IMR-90 (cell line): ENCODE measurements at regions not wholly inside any gene's neighbourhood (a gene's known extent, or its start where the extent isn't known, plus 50 kb on each side); places are given as distances from the start of the nearest gene placed in this dataset.

ENCODE experiments used
- ATAC-seq: fragments of 200-7000 bp; cut with Tn5 transposase; 2 replicates; pipeline ENCODE4 v1.9.1; 2020; ENCODE audit warnings: low read depth, mild to moderate bottlenecking, moderate library complexity
- BruUV-seq: library from RNA; stranded (reverse); fragments of 400-500 nt; replicated peaks from 2 replicates; lab custom pipeline; 2021; lab: Mats Ljungman, UMichigan
- CTCF ChIA-PET: fragments of 300-600 bp; formaldehyde crosslinking; extraction: SDS; loops from one replicate; lab custom pipeline; 2021; ENCODE audit warnings: antibody characterized with exemption; lab: Yijun Ruan, JAX
- POLR2A ChIA-PET: fragments of 300-600 bp; sonication (Branson Sonifier 250); formaldehyde crosslinking; loops from one replicate; lab custom pipeline; 2022; ENCODE audit warnings: antibody characterized with exemption; ENCODE audit not compliant: unreplicated experiment; lab: Charles Lee
- DNase-seq: peaks from one replicate; pipeline ENCODE4 v3.0.0; 2013
- H2AFZ ChIP-seq: replicated peaks from 2 replicates; pipeline ENCODE3; 2013; ENCODE audit warnings: low read length, mild to moderate bottlenecking; ENCODE audit not compliant: poor library complexity
- H2AK5ac ChIP-seq: 2 replicates; pipeline ENCODE4 v1.6.1; 2013; ENCODE audit warnings: low read depth, low read length, inconsistent platforms
- H2AK9ac ChIP-seq: replicated peaks from 2 replicates; pipeline ENCODE3; 2013; ENCODE audit warnings: mild to moderate bottlenecking, low read depth, low read length, moderate library complexity; ENCODE audit not compliant: poor library complexity
- H2BK120ac ChIP-seq: 2 replicates; pipeline ENCODE4 v1.6.1; 2013; ENCODE audit warnings: low read depth, low read length, inconsistent platforms
- H2BK15ac ChIP-seq: 3 replicates; pipeline ENCODE4 v1.6.1; 2013; ENCODE audit warnings: low read depth, low read length, inconsistent platforms
- H2BK20ac ChIP-seq: 2 replicates; pipeline ENCODE4 v1.6.1; 2013; ENCODE audit warnings: low read depth, mild to moderate bottlenecking, inconsistent platforms, low read length, moderate library complexity
- H2BK5ac ChIP-seq: 2 replicates; pipeline ENCODE4 v1.6.1; 2013; ENCODE audit warnings: mild to moderate bottlenecking, low read depth, low read length, inconsistent platforms; ENCODE audit not compliant: poor library complexity, severe bottlenecking
- H3K14ac ChIP-seq: replicated peaks from 2 replicates; pipeline ENCODE4 v1.6.1; 2013; ENCODE audit warnings: low read depth, low read length, inconsistent platforms
- H3K18ac ChIP-seq: 2 replicates; pipeline ENCODE4 v1.6.1; 2013; ENCODE audit warnings: low read depth, low read length, control low read depth
- H3K23ac ChIP-seq: 2 replicates; pipeline ENCODE4 v1.6.1; 2013; ENCODE audit warnings: low read depth, low read length, inconsistent platforms
- H3K27ac ChIP-seq: 2 replicates; pipeline ENCODE4 v1.5.1; 2013; ENCODE audit warnings: mild to moderate bottlenecking, control low read depth, low read length; ENCODE audit not compliant: insufficient read depth
- H3K27me3 ChIP-seq: 2 replicates; pipeline ENCODE4 v1.6.1; 2013; ENCODE audit warnings: low read length; ENCODE audit not compliant: control insufficient read depth, insufficient read depth
- H3K36me3 ChIP-seq: 2 replicates; pipeline ENCODE4 v1.6.1; 2013; ENCODE audit warnings: low read length, mixed read lengths; ENCODE audit not compliant: control insufficient read depth, insufficient read depth
- H3K4ac ChIP-seq: 2 replicates; pipeline ENCODE4 v1.6.1; 2013; ENCODE audit warnings: low read depth, low read length, inconsistent platforms
- H3K4me1 ChIP-seq: 2 replicates; pipeline ENCODE4 v1.6.1; 2013; ENCODE audit warnings: low read length, mixed read lengths; ENCODE audit not compliant: control insufficient read depth, insufficient read depth
- H3K4me2 ChIP-seq: 2 replicates; pipeline ENCODE4 v1.6.1; 2013; ENCODE audit warnings: low read depth, mild to moderate bottlenecking, control low read depth, low read length, moderate library complexity
- H3K4me3 ChIP-seq: 2 replicates; pipeline ENCODE4 v1.5.1; 2013; ENCODE audit warnings: low read depth, mild to moderate bottlenecking, control low read depth, low read length, moderate library complexity; ENCODE audit not compliant: insufficient read depth
- H3K56ac ChIP-seq: 2 replicates; pipeline ENCODE4 v1.6.1; 2013; ENCODE audit warnings: low read length, inconsistent platforms; ENCODE audit not compliant: insufficient read depth; ENCODE audit errors: extremely low read depth
- H3K79me1 ChIP-seq, 2 experiments: 2 replicates each; pipeline ENCODE4 v1.6.1; 2013; ENCODE audit warnings: low read length in 2 of 2, inconsistent platforms in 1 of 2, low read depth in 1 of 2
- H3K9ac ChIP-seq: 2 replicates; pipeline ENCODE4 v1.6.1; 2013; ENCODE audit warnings: low read depth, low read length, control low read depth
- H3K9me1 ChIP-seq: 2 replicates; pipeline ENCODE4 v1.6.1; 2013; ENCODE audit warnings: low read length, inconsistent platforms; ENCODE audit not compliant: insufficient read depth
- H3K9me3 ChIP-seq: 2 replicates; pipeline ENCODE4 v1.6.1; 2013; ENCODE audit warnings: low read length; ENCODE audit not compliant: control insufficient read depth, insufficient read depth
- H4K20me1 ChIP-seq: 2 replicates; pipeline ENCODE4 v1.6.1; 2013; ENCODE audit warnings: low read length, inconsistent platforms; ENCODE audit not compliant: insufficient read depth
- H4K5ac ChIP-seq: 2 replicates; pipeline ENCODE4 v1.6.1; 2013; ENCODE audit warnings: mild to moderate bottlenecking, low read depth, low read length, control low read depth
- H4K8ac ChIP-seq, 2 experiments: 2 replicates each; pipeline ENCODE4 v1.6.1; 2013; ENCODE audit warnings: low read depth in 2 of 2, low read length in 2 of 2, control low read depth in 1 of 2, inconsistent platforms in 1 of 2
- H4K91ac ChIP-seq: 2 replicates; pipeline ENCODE4 v1.6.1; 2013; ENCODE audit warnings: low read depth, low read length, inconsistent platforms; ENCODE audit not compliant: insufficient read depth
- BHLHE40 ChIP-seq: fragments of 150-350 bp; IDR thresholded peaks from 2 replicates; pipeline ENCODE4 v1.6.1; 2016; ENCODE audit warnings: mild to moderate bottlenecking, low read depth, low read length
- CEBPB ChIP-seq: IDR thresholded peaks from 2 replicates; pipeline ENCODE4 v1.6.1; 2012; ENCODE audit warnings: low read depth, low read length, improper control_type of control experiment
- CHD1 ChIP-seq: IDR thresholded peaks from 2 replicates; pipeline ENCODE4 v1.6.1; 2012; ENCODE audit warnings: low read depth, low read length, improper control_type of control experiment
- CTCF ChIP-seq: conservative IDR thresholded peaks from 2 replicates; pipeline ENCODE4 v1.5.1; 2012; ENCODE audit warnings: mild to moderate bottlenecking, low read depth, low read length, improper control_type of control experiment
- ELK1 ChIP-seq: fragments of 150-350 bp; IDR thresholded peaks from 2 replicates; pipeline ENCODE4 v1.6.1; 2016; ENCODE audit warnings: low read depth, mild to moderate bottlenecking, low read length, moderate library complexity, borderline replicate concordance
- FOS ChIP-seq: fragments of 150-350 bp; IDR thresholded peaks from 2 replicates; pipeline ENCODE4 v1.6.1; 2016; ENCODE audit warnings: low read depth, low read length
- MAFK ChIP-seq: IDR thresholded peaks from 2 replicates; pipeline ENCODE4 v1.6.1; 2012; ENCODE audit warnings: low read depth, low read length, improper control_type of control experiment
- MXI1 ChIP-seq: IDR thresholded peaks from 2 replicates; pipeline ENCODE4 v1.6.1; 2012; ENCODE audit warnings: low read depth, mild to moderate bottlenecking, low read length, moderate library complexity, borderline replicate concordance
- NFE2L2 ChIP-seq: fragments of 150-350 bp; IDR thresholded peaks from 2 replicates; pipeline ENCODE4 v1.6.1; 2016; ENCODE audit warnings: low read depth, mild to moderate bottlenecking, low read length
- POLR2A ChIP-seq: IDR thresholded peaks from 2 replicates; pipeline ENCODE4 v1.6.1; 2012; ENCODE audit warnings: mild to moderate bottlenecking, low read depth, low read length
- RAD21 ChIP-seq: IDR thresholded peaks from 2 replicates; pipeline ENCODE4 v1.6.1; 2012; ENCODE audit warnings: low read length, improper control_type of control experiment
- RCOR1 ChIP-seq: IDR thresholded peaks from 2 replicates; pipeline ENCODE4 v1.6.1; 2012; ENCODE audit warnings: mild to moderate bottlenecking, low read length, improper control_type of control experiment; ENCODE audit not compliant: insufficient replicate concordance
- SMC3 ChIP-seq: fragments of 150-350 bp; IDR thresholded peaks from 2 replicates; pipeline ENCODE4 v1.6.1; 2016; ENCODE audit warnings: low read depth, mild to moderate bottlenecking, antibody characterized with exemption, low read length, moderate library complexity
- USF2 ChIP-seq: fragments of 150-350 bp; IDR thresholded peaks from 2 replicates; pipeline ENCODE4 v1.6.1; 2017; ENCODE audit warnings: mild to moderate bottlenecking, antibody characterized with exemption, low read length, low read depth
- WGBS, 2 experiments: methylation state at CpG; one replicate each; pipeline versions ENCODE4 v1.1.5 to v1.1.7; 2013; ENCODE audit warnings: missing lambda C conversion rate in 2 of 2; ENCODE audit not compliant: insufficient read length in 1 of 2; ENCODE audit errors: extremely low coverage in 2 of 2; 5-methylcytosine and 5-hydroxymethylcytosine counted together
- dilution Hi-C: fragments of 300-500 bp; cut with HindIII; formaldehyde crosslinking; loops from one replicate; pipeline ENCODE4 v1.14.3; 2018; ENCODE audit warnings: low sequenced_read_pairs; ENCODE audit not compliant: unreplicated experiment
- in situ Hi-C: fragments of 300-500 bp; cut with MboI; formaldehyde crosslinking; loops from 3 replicates; pipeline ENCODE4 v1.14.3; 2019; ENCODE audit warnings: low sequenced_read_pairs, inconsistent platforms, mixed read lengths
- intact Hi-C: fragments of 100-400 bp; cut with micrococcal nuclease; formaldehyde crosslinking; loops from 2 replicates; pipeline ENCODE4 v1.10.0; 2022

GRCh38 chr3:80734483-80734882 is 966.7 kb upstream of the ROBO1 start:
- Histone ChIP-seq H3K9me3 (peaks cover 5% of the 10 kb centered on the region; the same call in 1 of the 2 replicates), H3K4me3 (no peak overlapping the region), H3K27me3 (no peaks in the 10 kb centered on the region), H2AK5ac (no peak overlapping the region), H3K56ac (no peak overlapping the region), H2BK120ac (no peak overlapping the region), H3K4me2 (no peak overlapping the region), H3K27ac (no peak overlapping the region), H2BK20ac (no peak overlapping the region), H3K4me1 (no peaks in the 10 kb centered on the region), H2BK5ac (no peak overlapping the region), H4K8ac (no peak overlapping the region), H2AK9ac (no peak overlapping the region), H3K79me1 (no peaks in the 10 kb centered on the region), H3K23ac (no peak overlapping the region), H3K9ac (no peak overlapping the region), H3K9me1 (no peaks in the 10 kb centered on the region), H3K4ac (no peak overlapping the region), H4K91ac (no peak overlapping the region), H2AFZ (no peak overlapping the region), H4K20me1 (no peaks in the 10 kb centered on the region), H3K36me3 (no peaks in the 10 kb centered on the region), H3K18ac (no peak overlapping the region), H2BK15ac (no peak overlapping the region), H3K14ac (no peak overlapping the region), H4K5ac (no peak overlapping the region)
- ATAC-seq (no peak), DNase-seq (no peak)
- BruUV-seq, result no TSS peak
- ChIA-PET POLR2A (no interaction called here), CTCF (no interaction called here)
- dilution Hi-C loops (no loop called here), in situ Hi-C loops (no loop called here), intact Hi-C loops (no loop called here)
- WGBS, 2 experiments, result no CpG with 5 or more reads among the region's 1 CpG
- TF ChIP-seq MAFK, result no peak
- no peak for TF ChIP-seq CTCF
- no peak for TF ChIP-seq USF2
- TF ChIP-seq CHD1, result no peak
- TF ChIP-seq MXI1, result no peak
- TF ChIP-seq POLR2A, result no peak
- no peak for TF ChIP-seq RCOR1
- no peak for TF ChIP-seq FOS
- TF ChIP-seq NFE2L2, result no peak
- TF ChIP-seq CEBPB, result no peak
- no peak for TF ChIP-seq RAD21
- no peak for TF ChIP-seq BHLHE40
- TF ChIP-seq SMC3, result no peak
- TF ChIP-seq ELK1, result no peak
